IMR-90 (cell line): ENCODE measurements at regions not wholly inside any gene's neighbourhood (a gene's known extent, or its start where the extent isn't known, plus 50 kb on each side); places are given as distances from the start of the nearest gene placed in this dataset.

Source experiments
- ATAC-seq: fragments of 200-7000 bp; cut with Tn5 transposase; 2 replicates; pipeline ENCODE4 v1.9.1; 2020; ENCODE audit warnings: low read depth, mild to moderate bottlenecking, moderate library complexity
- BruUV-seq: library from RNA; stranded (reverse); fragments of 400-500 nt; replicated peaks from 2 replicates; lab custom pipeline; 2021; lab: Mats Ljungman, UMichigan
- CTCF ChIA-PET: fragments of 300-600 bp; formaldehyde crosslinking; extraction: SDS; loops from one replicate; lab custom pipeline; 2021; ENCODE audit warnings: antibody characterized with exemption; lab: Yijun Ruan, JAX
- POLR2A ChIA-PET: fragments of 300-600 bp; sonication (Branson Sonifier 250); formaldehyde crosslinking; loops from one replicate; lab custom pipeline; 2022; ENCODE audit warnings: antibody characterized with exemption; ENCODE audit not compliant: unreplicated experiment; lab: Charles Lee
- DNase-seq: peaks from one replicate; pipeline ENCODE4 v3.0.0; 2013
- H2AFZ ChIP-seq: replicated peaks from 2 replicates; pipeline ENCODE3; 2013; ENCODE audit warnings: low read length, mild to moderate bottlenecking; ENCODE audit not compliant: poor library complexity
- H2AK5ac ChIP-seq: 2 replicates; pipeline ENCODE4 v1.6.1; 2013; ENCODE audit warnings: low read depth, low read length, inconsistent platforms
- H2AK9ac ChIP-seq: replicated peaks from 2 replicates; pipeline ENCODE3; 2013; ENCODE audit warnings: mild to moderate bottlenecking, low read depth, low read length, moderate library complexity; ENCODE audit not compliant: poor library complexity
- H2BK120ac ChIP-seq: 2 replicates; pipeline ENCODE4 v1.6.1; 2013; ENCODE audit warnings: low read depth, low read length, inconsistent platforms
- H2BK15ac ChIP-seq: 3 replicates; pipeline ENCODE4 v1.6.1; 2013; ENCODE audit warnings: low read depth, low read length, inconsistent platforms
- H2BK20ac ChIP-seq: 2 replicates; pipeline ENCODE4 v1.6.1; 2013; ENCODE audit warnings: low read depth, mild to moderate bottlenecking, inconsistent platforms, low read length, moderate library complexity
- H2BK5ac ChIP-seq: 2 replicates; pipeline ENCODE4 v1.6.1; 2013; ENCODE audit warnings: mild to moderate bottlenecking, low read depth, low read length, inconsistent platforms; ENCODE audit not compliant: poor library complexity, severe bottlenecking
- H3K14ac ChIP-seq: replicated peaks from 2 replicates; pipeline ENCODE4 v1.6.1; 2013; ENCODE audit warnings: low read depth, low read length, inconsistent platforms
- H3K18ac ChIP-seq: 2 replicates; pipeline ENCODE4 v1.6.1; 2013; ENCODE audit warnings: low read depth, low read length, control low read depth
- H3K23ac ChIP-seq: 2 replicates; pipeline ENCODE4 v1.6.1; 2013; ENCODE audit warnings: low read depth, low read length, inconsistent platforms
- H3K27ac ChIP-seq: 2 replicates; pipeline ENCODE4 v1.5.1; 2013; ENCODE audit warnings: mild to moderate bottlenecking, control low read depth, low read length; ENCODE audit not compliant: insufficient read depth
- H3K27me3 ChIP-seq: 2 replicates; pipeline ENCODE4 v1.6.1; 2013; ENCODE audit warnings: low read length; ENCODE audit not compliant: control insufficient read depth, insufficient read depth
- H3K36me3 ChIP-seq: 2 replicates; pipeline ENCODE4 v1.6.1; 2013; ENCODE audit warnings: low read length, mixed read lengths; ENCODE audit not compliant: control insufficient read depth, insufficient read depth
- H3K4ac ChIP-seq: 2 replicates; pipeline ENCODE4 v1.6.1; 2013; ENCODE audit warnings: low read depth, low read length, inconsistent platforms
- H3K4me1 ChIP-seq: 2 replicates; pipeline ENCODE4 v1.6.1; 2013; ENCODE audit warnings: low read length, mixed read lengths; ENCODE audit not compliant: control insufficient read depth, insufficient read depth
- H3K4me2 ChIP-seq: 2 replicates; pipeline ENCODE4 v1.6.1; 2013; ENCODE audit warnings: low read depth, mild to moderate bottlenecking, control low read depth, low read length, moderate library complexity
- H3K4me3 ChIP-seq: 2 replicates; pipeline ENCODE4 v1.5.1; 2013; ENCODE audit warnings: low read depth, mild to moderate bottlenecking, control low read depth, low read length, moderate library complexity; ENCODE audit not compliant: insufficient read depth
- H3K56ac ChIP-seq: 2 replicates; pipeline ENCODE4 v1.6.1; 2013; ENCODE audit warnings: low read length, inconsistent platforms; ENCODE audit not compliant: insufficient read depth; ENCODE audit errors: extremely low read depth
- H3K79me1 ChIP-seq, 2 experiments: 2 replicates each; pipeline ENCODE4 v1.6.1; 2013; ENCODE audit warnings: low read length in 2 of 2, inconsistent platforms in 1 of 2, low read depth in 1 of 2
- H3K9ac ChIP-seq: 2 replicates; pipeline ENCODE4 v1.6.1; 2013; ENCODE audit warnings: low read depth, low read length, control low read depth
- H3K9me1 ChIP-seq: 2 replicates; pipeline ENCODE4 v1.6.1; 2013; ENCODE audit warnings: low read length, inconsistent platforms; ENCODE audit not compliant: insufficient read depth
- H3K9me3 ChIP-seq: 2 replicates; pipeline ENCODE4 v1.6.1; 2013; ENCODE audit warnings: low read length; ENCODE audit not compliant: control insufficient read depth, insufficient read depth
- H4K20me1 ChIP-seq: 2 replicates; pipeline ENCODE4 v1.6.1; 2013; ENCODE audit warnings: low read length, inconsistent platforms; ENCODE audit not compliant: insufficient read depth
- H4K5ac ChIP-seq: 2 replicates; pipeline ENCODE4 v1.6.1; 2013; ENCODE audit warnings: mild to moderate bottlenecking, low read depth, low read length, control low read depth
- H4K8ac ChIP-seq, 2 experiments: 2 replicates each; pipeline ENCODE4 v1.6.1; 2013; ENCODE audit warnings: low read depth in 2 of 2, low read length in 2 of 2, control low read depth in 1 of 2, inconsistent platforms in 1 of 2
- H4K91ac ChIP-seq: 2 replicates; pipeline ENCODE4 v1.6.1; 2013; ENCODE audit warnings: low read depth, low read length, inconsistent platforms; ENCODE audit not compliant: insufficient read depth
- BHLHE40 ChIP-seq: fragments of 150-350 bp; IDR thresholded peaks from 2 replicates; pipeline ENCODE4 v1.6.1; 2016; ENCODE audit warnings: mild to moderate bottlenecking, low read depth, low read length
- CEBPB ChIP-seq: IDR thresholded peaks from 2 replicates; pipeline ENCODE4 v1.6.1; 2012; ENCODE audit warnings: low read depth, low read length, improper control_type of control experiment
- CHD1 ChIP-seq: IDR thresholded peaks from 2 replicates; pipeline ENCODE4 v1.6.1; 2012; ENCODE audit warnings: low read depth, low read length, improper control_type of control experiment
- FOS ChIP-seq: fragments of 150-350 bp; IDR thresholded peaks from 2 replicates; pipeline ENCODE4 v1.6.1; 2016; ENCODE audit warnings: low read depth, low read length
- MAFK ChIP-seq: IDR thresholded peaks from 2 replicates; pipeline ENCODE4 v1.6.1; 2012; ENCODE audit warnings: low read depth, low read length, improper control_type of control experiment
- MAZ ChIP-seq: IDR thresholded peaks from 2 replicates; pipeline ENCODE4 v1.6.1; 2012; ENCODE audit warnings: low read depth, mild to moderate bottlenecking, low read length, improper control_type of control experiment, moderate library complexity, borderline replicate concordance
- MXI1 ChIP-seq: IDR thresholded peaks from 2 replicates; pipeline ENCODE4 v1.6.1; 2012; ENCODE audit warnings: low read depth, mild to moderate bottlenecking, low read length, moderate library complexity, borderline replicate concordance
- NFE2L2 ChIP-seq: fragments of 150-350 bp; IDR thresholded peaks from 2 replicates; pipeline ENCODE4 v1.6.1; 2016; ENCODE audit warnings: low read depth, mild to moderate bottlenecking, low read length
- POLR2A ChIP-seq: IDR thresholded peaks from 2 replicates; pipeline ENCODE4 v1.6.1; 2012; ENCODE audit warnings: mild to moderate bottlenecking, low read depth, low read length
- RAD21 ChIP-seq: IDR thresholded peaks from 2 replicates; pipeline ENCODE4 v1.6.1; 2012; ENCODE audit warnings: low read length, improper control_type of control experiment
- RCOR1 ChIP-seq: IDR thresholded peaks from 2 replicates; pipeline ENCODE4 v1.6.1; 2012; ENCODE audit warnings: mild to moderate bottlenecking, low read length, improper control_type of control experiment; ENCODE audit not compliant: insufficient replicate concordance
- RFX5 ChIP-seq: IDR thresholded peaks from 2 replicates; pipeline ENCODE4 v1.8.0; 2012; ENCODE audit warnings: low read depth, mild to moderate bottlenecking, low read length, moderate library complexity
- SMC3 ChIP-seq: fragments of 150-350 bp; IDR thresholded peaks from 2 replicates; pipeline ENCODE4 v1.6.1; 2016; ENCODE audit warnings: low read depth, mild to moderate bottlenecking, antibody characterized with exemption, low read length, moderate library complexity
- WGBS, 2 experiments: methylation state at CpG; one replicate each; pipeline versions ENCODE4 v1.1.5 to v1.1.7; 2013; ENCODE audit warnings: missing lambda C conversion rate in 2 of 2; ENCODE audit not compliant: insufficient read length in 1 of 2; ENCODE audit errors: extremely low coverage in 2 of 2; 5-methylcytosine and 5-hydroxymethylcytosine counted together
- dilution Hi-C: fragments of 300-500 bp; cut with HindIII; formaldehyde crosslinking; loops from one replicate; pipeline ENCODE4 v1.14.3; 2018; ENCODE audit warnings: low sequenced_read_pairs; ENCODE audit not compliant: unreplicated experiment
- in situ Hi-C: fragments of 300-500 bp; cut with MboI; formaldehyde crosslinking; loops from 3 replicates; pipeline ENCODE4 v1.14.3; 2019; ENCODE audit warnings: low sequenced_read_pairs, inconsistent platforms, mixed read lengths
- intact Hi-C: fragments of 100-400 bp; cut with micrococcal nuclease; formaldehyde crosslinking; loops from 2 replicates; pipeline ENCODE4 v1.10.0; 2022
- TF ChIP-seq, protein P1 (sequence below): fragments of 150-350 bp; IDR thresholded peaks from 2 replicates; pipeline ENCODE4 v1.6.1; 2016; ENCODE audit warnings: low read depth, mild to moderate bottlenecking, low read length, moderate library complexity, borderline replicate concordance
- TF ChIP-seq, protein P2 (sequence below): fragments of 150-350 bp; IDR thresholded peaks from 2 replicates; pipeline ENCODE4 v1.6.1; 2017; ENCODE audit warnings: mild to moderate bottlenecking, antibody characterized with exemption, low read length, low read depth
- TF ChIP-seq, protein P3 (sequence below): conservative IDR thresholded peaks from 2 replicates; pipeline ENCODE4 v1.5.1; 2012; ENCODE audit warnings: mild to moderate bottlenecking, low read depth, low read length, improper control_type of control experiment

DNA sequence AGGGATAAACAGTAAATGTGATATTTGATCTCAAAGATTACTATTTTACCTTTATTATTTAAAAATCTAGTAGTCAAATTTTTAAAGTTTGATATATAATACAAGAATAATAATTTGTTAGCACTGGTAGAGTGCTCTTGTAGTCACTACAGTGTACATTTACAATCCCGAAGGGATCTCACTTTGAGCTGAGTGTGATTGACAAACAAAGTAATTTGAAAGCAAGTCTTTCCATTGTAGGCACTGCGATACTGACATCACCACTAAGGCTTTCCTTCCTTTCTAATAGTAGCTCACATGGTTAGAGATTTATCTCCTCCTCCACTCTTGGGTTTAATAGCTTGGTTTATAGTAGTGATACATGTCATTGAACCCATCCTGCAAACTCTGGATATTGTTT lies 280.6 kb downstream of the PARM1 start:
- Histone ChIP-seq H2BK20ac (no peak overlapping the region), H3K9me1 (no peaks in the 10 kb centered on the region), H2BK5ac (no peak overlapping the region), H3K4me3 (no peak overlapping the region), H3K79me1 (no peaks in the 10 kb centered on the region), H3K27ac (no peak overlapping the region), H4K5ac (no peak overlapping the region), H2AFZ (no peak overlapping the region), H3K4ac (no peak overlapping the region), H3K56ac (no peak overlapping the region), H3K36me3 (no peaks in the 10 kb centered on the region), H3K18ac (no peak overlapping the region), H4K8ac (no peak overlapping the region), H4K20me1 (no peaks in the 10 kb centered on the region), H2BK120ac (no peak overlapping the region), H2AK5ac (no peak overlapping the region), H3K14ac (no peak overlapping the region), H2AK9ac (no peak overlapping the region), H3K9me3 (no peaks in the 10 kb centered on the region), H3K23ac (no peak overlapping the region), H4K91ac (no peak overlapping the region), H3K4me1 (no peaks in the 10 kb centered on the region), H3K27me3 (no peaks in the 10 kb centered on the region), H3K4me2 (no peak overlapping the region), H3K9ac (no peak overlapping the region), H2BK15ac (no peak overlapping the region)
- TF ChIP-seq POLR2A = no peak
- TF ChIP-seq BHLHE40 = no peak
- TF ChIP-seq MAFK = no peak
- TF ChIP-seq SMC3 = no peak
- TF ChIP-seq, protein P1, sequence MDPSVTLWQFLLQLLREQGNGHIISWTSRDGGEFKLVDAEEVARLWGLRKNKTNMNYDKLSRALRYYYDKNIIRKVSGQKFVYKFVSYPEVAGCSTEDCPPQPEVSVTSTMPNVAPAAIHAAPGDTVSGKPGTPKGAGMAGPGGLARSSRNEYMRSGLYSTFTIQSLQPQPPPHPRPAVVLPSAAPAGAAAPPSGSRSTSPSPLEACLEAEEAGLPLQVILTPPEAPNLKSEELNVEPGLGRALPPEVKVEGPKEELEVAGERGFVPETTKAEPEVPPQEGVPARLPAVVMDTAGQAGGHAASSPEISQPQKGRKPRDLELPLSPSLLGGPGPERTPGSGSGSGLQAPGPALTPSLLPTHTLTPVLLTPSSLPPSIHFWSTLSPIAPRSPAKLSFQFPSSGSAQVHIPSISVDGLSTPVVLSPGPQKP = no peak
- TF ChIP-seq RAD21 = no peak
- no peak for TF ChIP-seq CHD1
- TF ChIP-seq CEBPB = no peak
- TF ChIP-seq, protein P2, sequence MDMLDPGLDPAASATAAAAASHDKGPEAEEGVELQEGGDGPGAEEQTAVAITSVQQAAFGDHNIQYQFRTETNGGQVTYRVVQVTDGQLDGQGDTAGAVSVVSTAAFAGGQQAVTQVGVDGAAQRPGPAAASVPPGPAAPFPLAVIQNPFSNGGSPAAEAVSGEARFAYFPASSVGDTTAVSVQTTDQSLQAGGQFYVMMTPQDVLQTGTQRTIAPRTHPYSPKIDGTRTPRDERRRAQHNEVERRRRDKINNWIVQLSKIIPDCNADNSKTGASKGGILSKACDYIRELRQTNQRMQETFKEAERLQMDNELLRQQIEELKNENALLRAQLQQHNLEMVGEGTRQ = no peak
- no peak for TF ChIP-seq MXI1
- TF ChIP-seq MAZ = no peak
- TF ChIP-seq FOS = no peak
- TF ChIP-seq, protein P3, sequence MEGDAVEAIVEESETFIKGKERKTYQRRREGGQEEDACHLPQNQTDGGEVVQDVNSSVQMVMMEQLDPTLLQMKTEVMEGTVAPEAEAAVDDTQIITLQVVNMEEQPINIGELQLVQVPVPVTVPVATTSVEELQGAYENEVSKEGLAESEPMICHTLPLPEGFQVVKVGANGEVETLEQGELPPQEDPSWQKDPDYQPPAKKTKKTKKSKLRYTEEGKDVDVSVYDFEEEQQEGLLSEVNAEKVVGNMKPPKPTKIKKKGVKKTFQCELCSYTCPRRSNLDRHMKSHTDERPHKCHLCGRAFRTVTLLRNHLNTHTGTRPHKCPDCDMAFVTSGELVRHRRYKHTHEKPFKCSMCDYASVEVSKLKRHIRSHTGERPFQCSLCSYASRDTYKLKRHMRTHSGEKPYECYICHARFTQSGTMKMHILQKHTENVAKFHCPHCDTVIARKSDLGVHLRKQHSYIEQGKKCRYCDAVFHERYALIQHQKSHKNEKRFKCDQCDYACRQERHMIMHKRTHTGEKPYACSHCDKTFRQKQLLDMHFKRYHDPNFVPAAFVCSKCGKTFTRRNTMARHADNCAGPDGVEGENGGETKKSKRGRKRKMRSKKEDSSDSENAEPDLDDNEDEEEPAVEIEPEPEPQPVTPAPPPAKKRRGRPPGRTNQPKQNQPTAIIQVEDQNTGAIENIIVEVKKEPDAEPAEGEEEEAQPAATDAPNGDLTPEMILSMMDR = no peak
- TF ChIP-seq RFX5 = no peak
- TF ChIP-seq RCOR1 = no peak
- TF ChIP-seq NFE2L2 = no peak
- POLR2A ChIA-PET = no interaction called here
- in situ Hi-C loops = no loop called here
- no TSS peak for BruUV-seq
- DNase-seq (no peak), ATAC-seq (no peak)
- no CpG with 5 or more reads among the region's 2 CpGs for WGBS, 2 experiments
- CTCF ChIA-PET = no interaction called here
- intact Hi-C loops = no loop called here
- dilution Hi-C loops = no loop called here
